GM19395 (cell line): ENCODE measurements at regions not wholly inside any gene's neighbourhood (a gene's known extent, or its start where the extent isn't known, plus 50 kb on each side); places are given as distances from the start of the nearest gene placed in this dataset.

Experiments
- ATAC-seq: cut with Tn5 transposase; IDR thresholded peaks from one replicate; pipeline ENCODE4 v1.9.1; 2021; ENCODE audit warnings: mild to moderate bottlenecking, moderate library complexity; ENCODE audit not compliant: unreplicated experiment

DNA sequence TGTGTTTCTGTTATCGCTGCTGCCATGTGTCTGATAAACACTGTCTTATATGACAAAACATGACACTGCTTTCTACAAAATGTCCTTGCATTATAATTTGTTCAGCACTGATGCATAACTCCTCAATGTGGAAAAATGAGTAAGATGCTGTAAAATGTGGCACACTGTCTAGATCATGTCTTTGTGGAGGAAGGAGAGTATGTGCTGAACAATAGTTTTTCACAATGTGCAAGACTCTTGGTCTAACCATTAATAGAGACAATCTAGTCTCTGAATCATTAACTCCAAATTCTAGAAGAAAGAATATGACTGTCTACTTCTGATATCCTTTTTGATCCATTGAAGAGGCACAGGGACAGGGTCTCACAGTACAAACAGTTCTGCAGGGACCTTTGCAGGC lies 127.9 kb upstream of the RARB start:
- ATAC-seq: no peak

DNA sequence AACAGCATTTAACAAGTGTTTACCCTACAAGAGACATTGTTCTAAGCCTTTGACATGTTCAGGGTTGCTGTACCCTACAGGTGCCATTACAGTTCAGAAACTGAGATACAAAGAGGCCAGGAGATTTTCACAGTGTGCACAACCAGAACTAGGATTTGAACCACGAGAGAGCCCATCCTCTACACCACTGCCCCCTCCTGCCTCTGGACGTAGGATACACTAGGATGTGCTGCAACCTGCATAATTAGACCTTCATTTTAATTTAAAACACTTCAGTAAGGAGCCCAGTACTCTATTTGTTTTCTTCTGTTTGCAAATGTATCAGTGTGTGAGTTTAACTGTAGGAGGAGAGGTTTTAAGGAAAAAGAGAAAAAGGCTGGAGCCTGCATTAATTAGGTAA lies 123.1 kb upstream of the RARB start:
- no peak for ATAC-seq

GRCh38 chr3:25306066-25306465 lies 122.0 kb upstream of the RARB start:
- ATAC-seq: no peak

DNA sequence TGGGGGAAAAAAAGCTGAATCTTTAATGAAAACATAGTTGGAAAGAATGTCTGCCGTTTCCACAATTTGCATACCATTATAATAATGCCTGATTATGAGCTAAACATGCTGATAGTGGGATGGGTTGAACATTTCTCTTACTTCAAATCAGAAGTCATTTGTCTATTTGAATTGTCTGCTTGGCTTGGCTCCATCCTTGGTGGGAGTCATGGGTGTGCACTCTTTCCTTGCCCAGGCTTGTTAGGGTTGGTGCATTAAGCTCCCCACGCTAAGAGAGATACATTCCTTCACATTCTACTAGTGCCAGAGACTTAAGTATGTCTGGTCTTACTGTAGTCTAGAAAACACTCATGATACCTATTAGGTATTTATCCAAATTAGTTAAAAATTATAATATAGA lies 121.4 kb upstream of the RARB start:
- ATAC-seq: no peak

DNA sequence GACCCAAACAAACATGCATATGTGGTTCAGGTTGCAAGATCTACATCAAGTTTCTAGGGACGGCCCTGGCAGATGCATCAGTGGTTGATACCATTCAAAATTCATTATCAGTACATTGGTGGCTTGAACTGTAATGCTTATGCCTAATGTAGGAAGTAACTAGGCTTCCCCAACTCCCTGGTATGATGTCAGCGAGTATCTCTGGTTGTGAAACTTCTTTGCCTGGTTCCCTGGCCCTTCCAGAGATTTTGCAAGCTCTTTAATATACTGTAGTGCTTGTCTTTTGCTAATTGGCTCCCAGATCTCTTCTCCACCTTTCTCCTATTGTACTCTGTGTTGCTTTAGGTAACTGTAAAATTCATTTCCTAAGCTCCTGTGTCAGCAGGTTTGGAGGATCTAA lies 114.8 kb upstream of the RARB start:
- ATAC-seq: no peak

GRCh38 chr3:25324954-25325655 lies 103.0 kb upstream of the RARB start:
- ATAC-seq: no peak

DNA sequence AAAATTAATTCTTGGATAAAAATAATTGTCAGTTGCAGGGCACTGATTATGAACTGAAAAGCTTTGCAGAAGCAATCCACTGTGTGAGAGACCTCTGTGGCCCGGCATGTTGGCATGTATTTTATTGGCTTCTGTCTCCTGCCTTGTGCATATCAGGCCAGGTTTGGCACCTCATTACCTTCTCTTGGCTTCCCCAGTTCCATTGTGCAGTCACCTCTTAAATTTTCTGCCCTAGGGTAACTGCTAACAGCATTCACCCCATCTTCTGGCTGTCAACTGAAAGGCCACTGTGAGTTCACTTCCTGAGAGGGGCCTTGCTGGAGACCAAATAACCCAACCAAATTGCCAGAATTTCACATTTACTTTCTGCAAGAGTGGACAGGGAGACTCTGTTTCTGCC lies 92.7 kb upstream of the RARB start:
- ATAC-seq: no peak

DNA sequence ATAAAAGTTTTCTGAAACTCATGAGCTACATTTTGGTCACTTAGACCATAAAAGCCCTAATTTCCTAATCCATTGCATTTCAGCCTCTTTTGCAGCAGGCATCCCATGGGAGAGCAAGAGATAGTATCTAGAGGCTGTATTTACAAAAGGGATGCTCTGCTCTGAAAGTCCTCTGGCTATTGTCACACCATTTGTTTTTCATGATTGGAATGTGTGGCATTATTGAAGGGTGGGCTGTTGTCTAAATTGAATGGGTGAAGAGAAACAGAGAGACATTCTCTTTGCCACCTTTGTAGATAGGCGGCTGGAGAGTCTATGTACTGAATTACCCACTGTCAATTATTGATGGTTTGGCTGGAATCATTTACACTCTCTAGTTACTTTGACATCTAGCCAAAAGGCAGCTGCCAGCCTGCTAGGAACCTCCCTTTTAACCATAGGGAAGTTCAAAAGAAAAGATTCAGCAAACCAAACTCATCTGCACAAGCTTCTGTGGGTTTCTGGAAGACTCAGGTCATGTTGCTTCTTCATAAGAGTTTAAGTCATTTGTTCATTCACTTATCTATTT lies 89.8 kb upstream of the RARB start:
- ATAC-seq: no peak

- no peak for ATAC-seq
Measured at GRCh38 chr3:25339225-25339624, 88.8 kb upstream of the RARB start.

- no peak for ATAC-seq
Measured at GRCh38 chr3:25344670-25345069, 83.4 kb upstream of the RARB start.

DNA sequence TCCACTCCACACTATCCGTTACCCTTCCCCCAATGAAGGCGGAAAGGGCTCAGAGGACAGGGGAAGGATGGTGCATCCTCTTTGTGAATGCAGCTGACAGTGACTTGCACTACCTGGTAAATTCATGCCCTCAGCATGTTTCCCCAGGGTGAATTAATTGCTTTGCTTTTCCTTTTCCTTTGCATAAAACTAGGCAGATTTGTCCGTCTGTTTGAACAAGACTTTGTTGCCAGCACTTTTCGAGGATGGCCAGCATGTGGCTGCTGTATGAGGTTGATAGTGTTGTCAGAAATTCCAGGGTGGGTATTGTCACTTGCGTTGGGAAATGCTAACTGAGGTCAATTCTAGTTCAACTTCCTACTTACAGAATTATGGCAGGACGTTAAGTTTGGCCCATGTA lies 79.0 kb upstream of the RARB start:
- ATAC-seq: no peak

DNA sequence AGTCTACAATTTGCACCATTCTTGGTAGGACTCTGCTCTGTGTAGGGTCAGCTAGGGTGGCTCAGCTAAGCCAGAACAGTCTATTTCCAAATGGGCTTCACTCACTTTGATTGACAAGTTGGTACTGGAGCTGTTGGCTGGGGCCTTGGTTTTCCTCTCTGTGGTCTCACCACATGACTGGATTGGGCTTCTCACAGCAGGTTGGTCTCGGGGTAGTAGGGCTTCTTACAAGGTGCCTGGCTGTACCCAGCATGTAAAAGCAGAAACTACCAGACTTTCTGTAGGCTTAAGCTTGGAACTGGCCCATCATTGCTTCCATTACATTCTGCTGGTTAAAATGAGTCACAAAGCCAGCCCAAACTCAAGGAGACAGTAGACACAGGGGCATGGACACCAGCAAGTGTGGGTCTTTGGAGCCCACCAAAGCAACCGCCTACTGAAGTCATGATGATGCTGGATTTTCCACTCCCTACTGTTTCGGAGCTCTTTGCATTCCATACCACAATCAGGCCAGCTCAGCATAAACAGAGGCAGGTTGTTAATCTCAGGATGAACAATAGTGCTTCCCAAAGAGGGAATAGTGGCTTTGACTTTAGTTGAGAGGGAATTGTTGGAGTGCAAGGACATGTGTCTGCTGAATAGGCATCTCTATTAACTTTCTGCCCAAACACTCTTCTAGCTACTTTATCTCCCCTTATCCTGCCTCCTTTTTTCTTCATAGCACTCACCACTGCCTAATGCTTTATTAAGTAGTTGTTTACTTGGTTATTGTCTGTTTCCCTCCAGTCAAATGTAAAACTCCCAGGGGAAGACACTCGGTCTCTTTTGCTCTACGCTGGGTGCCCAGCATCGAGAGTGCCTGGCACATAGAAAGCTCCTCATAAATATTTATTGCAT lies 78.0 kb upstream of the RARB start:
- no peak for ATAC-seq

DNA sequence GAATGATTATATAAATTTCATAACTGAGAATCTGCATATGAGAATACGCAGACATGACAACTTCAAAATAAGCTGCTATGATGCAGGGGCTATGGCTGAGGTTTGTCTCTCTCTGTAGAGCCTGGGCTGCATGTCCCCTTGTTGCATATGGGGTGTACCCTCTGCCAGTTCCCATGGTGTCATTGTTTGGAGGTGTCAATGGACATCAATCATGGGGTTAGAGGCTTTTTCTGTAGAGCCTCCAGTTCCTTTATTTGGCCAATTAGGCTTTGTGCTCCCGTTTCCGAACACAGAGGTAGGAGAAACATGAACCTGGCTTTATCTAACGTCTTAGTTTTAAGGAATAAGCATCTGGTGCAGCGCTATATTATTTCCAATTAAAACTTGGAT lies 77.3 kb upstream of the RARB start:
- no peak for ATAC-seq

DNA sequence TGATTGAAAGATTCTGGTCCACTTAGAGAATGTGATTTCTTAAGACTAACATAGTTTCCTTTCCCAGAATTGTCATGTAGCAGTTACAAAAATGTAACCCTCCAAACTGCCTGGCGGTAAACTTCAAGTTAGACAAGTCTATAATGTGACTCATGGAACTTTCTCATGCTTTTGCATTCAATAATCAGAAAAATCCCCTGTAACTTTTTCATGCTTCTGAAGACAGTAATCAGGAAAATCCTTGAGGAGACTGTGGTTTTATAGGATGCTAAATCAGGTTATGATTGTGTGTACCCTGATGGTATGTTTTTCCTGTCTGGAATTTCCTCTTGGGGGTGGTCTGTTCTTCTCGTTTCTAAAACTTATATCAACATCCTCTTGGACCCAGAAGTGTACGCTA lies 74.0 kb upstream of the RARB start:
- no peak for ATAC-seq

DNA sequence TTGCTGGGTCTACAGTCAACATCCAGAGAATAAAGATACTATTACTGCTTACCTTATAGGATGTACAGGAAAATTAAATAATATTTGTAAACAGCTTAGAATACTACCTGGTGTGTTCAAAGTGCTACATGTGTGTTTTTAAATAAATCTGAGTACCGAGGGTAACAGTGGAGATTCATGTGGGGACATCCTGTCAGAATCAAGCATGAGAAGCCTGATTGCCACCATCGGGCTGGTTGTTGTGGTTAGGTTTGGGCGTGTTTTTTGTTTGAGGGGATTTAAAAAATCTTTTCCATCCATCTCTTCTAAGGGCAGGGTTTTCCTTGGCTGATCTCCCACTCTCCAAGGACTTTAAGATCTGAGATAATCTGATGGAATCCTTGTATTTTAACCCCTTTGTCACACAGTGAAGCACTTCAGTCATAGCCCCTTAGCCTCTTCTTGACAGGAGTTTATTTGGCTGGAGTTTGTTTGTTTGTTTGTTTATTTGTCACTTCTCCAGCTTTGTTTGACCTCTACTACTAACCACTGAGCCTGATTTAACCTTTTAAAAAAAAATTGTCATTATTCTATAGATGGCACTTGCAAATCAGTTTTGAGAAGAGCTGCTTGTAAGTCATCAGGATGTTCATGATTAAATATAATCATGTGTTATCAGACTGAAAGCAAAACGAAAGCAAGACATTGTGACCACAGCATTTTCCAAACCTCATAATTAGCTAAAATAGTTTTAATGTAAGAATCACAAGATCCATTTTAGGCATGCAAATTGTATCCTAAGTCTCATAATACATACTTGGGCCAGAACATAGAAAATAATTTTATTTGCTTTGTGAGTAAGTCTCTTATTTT lies 72.8 kb upstream of the RARB start:
- ATAC-seq: no peak

DNA sequence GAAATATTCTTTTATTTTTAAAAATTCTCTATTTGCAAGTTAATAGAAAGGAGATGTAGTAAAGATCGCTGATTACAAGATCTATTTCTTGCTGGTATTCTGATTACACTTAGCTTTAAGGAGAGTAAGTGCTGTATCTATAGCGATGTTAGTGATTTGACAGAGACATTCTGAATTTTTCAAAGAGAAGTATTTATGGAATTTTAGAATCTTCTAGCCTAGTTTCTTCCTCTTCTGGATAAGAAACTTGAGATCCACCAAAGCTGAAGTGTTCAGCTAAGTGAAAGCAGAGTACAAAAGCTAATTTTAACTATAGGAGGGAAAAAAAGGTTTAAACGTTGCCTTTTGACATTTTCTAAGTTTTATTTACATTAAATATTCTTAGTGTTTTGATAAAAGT lies 72.1 kb upstream of the RARB start:
- no peak for ATAC-seq

DNA sequence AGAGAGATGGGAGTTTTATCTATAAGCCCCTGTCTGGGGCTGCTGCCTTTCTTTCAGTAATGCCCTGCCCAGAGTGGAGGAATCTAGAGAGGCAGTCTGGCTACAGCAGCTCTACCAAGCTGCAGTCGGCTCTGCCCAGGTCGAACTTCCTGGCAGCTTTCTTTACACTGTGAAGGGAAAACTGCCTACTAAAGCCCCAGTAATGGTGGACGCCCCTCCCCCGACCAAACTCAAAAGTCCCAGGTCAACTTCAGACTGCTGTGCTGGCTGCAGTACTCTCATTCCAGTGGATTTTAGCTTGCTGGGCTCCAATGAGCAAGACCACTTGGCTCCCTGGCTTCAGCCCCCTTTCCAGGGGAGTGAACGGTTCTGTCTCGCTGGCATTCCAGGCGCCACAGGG lies 65.9 kb upstream of the RARB start:
- ATAC-seq: no peak

GRCh38 chr3:25365636-25366035 lies 62.4 kb upstream of the RARB start:
- no peak for ATAC-seq

GRCh38 chr3:25367025-25367424 lies 61.0 kb upstream of the RARB start:
- ATAC-seq: no peak

GRCh38 chr3:25372167-25372566 lies 55.9 kb upstream of the RARB start:
- no peak for ATAC-seq

DNA sequence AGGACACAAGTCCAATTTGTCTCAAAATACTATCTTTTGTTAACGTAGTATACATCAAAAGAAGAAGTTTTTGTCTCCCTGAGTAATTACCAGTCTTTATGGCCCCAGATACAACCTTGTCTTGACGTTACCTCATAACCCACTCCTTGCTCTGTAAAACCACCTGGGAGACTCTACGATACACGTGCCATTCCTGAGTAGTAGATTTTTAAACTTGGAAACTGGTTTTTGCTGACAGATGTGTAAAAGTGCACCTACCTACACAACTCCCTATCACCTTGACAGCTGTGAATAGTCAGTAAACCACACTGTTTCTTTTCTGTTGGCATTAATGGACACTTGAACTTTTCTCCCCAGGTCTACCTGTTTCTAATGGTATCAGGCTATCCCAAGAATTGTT lies 51.7 kb upstream of the RARB start:
- no peak for ATAC-seq
